Hepatic stellate cell (primary cell): ENCODE measurements at regions not wholly inside any gene's neighbourhood (a gene's known extent, or its start where the extent isn't known, plus 50 kb on each side); places are given as distances from the start of the nearest gene placed in this dataset.
"Not testable (repeated sequence)": the region's sequence is repeated elsewhere in the genome, so short reads cannot be mapped to it uniquely, and the experiment has no call there.

Source experiments
- DNase-seq: peaks from one replicate; pipeline ENCODE4 v3.0.0; 2011; ENCODE audit warnings: low spot score

- no peak for DNase-seq
These were observed 1730.2 kb downstream of the MRPL39 start for GRCh38 chr21:23876925-23877558.

GRCh38 chr21:23874271-23874670 lies 1733.0 kb downstream of the MRPL39 start:
- DNase-seq, result no peak

GRCh38 chr21:23861911-23862504 lies 1745.3 kb downstream of the MRPL39 start:
- no peak for DNase-seq

GRCh38 chr21:23858878-23859277 lies 1748.4 kb downstream of the MRPL39 start:
- no peak for DNase-seq

GRCh38 chr21:23853796-23854379 lies 1753.4 kb downstream of the MRPL39 start:
- DNase-seq, result peak; percentile 2

- DNase-seq, result no peak
These were observed 1769.7 kb downstream of the MRPL39 start for GRCh38 chr21:23837564-23837963.

GRCh38 chr21:23822760-23823159 lies 1784.5 kb downstream of the MRPL39 start:
- no peak for DNase-seq

GRCh38 chr21:23817337-23817736 lies 1789.9 kb downstream of the MRPL39 start:
- no peak for DNase-seq

- DNase-seq, result no peak
These were observed 1794.8 kb downstream of the MRPL39 start for GRCh38 chr21:23812485-23812884.

GRCh38 chr21:23811805-23812204 lies 1795.5 kb downstream of the MRPL39 start:
- no peak for DNase-seq

- DNase-seq, result no peak
These were observed 1797.7 kb downstream of the MRPL39 start for GRCh38 chr21:23809573-23809972.

- not testable (repeated sequence) for DNase-seq
These were observed 1800.2 kb downstream of the MRPL39 start for GRCh38 chr21:23806966-23807548.

GRCh38 chr21:23804866-23805265 lies 1802.4 kb downstream of the MRPL39 start:
- no peak for DNase-seq

GRCh38 chr21:23801292-23801691 lies 1806.0 kb downstream of the MRPL39 start:
- DNase-seq, result no peak

- no peak for DNase-seq
These were observed 1807.9 kb downstream of the MRPL39 start for GRCh38 chr21:23799376-23799775.

GRCh38 chr21:23792300-23792699 lies 1815.0 kb downstream of the MRPL39 start:
- no peak for DNase-seq

- no peak for DNase-seq
These were observed 1817.4 kb downstream of the MRPL39 start for GRCh38 chr21:23789864-23790263.

- DNase-seq, result no peak
These were observed 1827.0 kb downstream of the MRPL39 start for GRCh38 chr21:23780326-23780725.

- no peak for DNase-seq
These were observed 1863.5 kb downstream of the MRPL39 start for GRCh38 chr21:23743821-23744220.

- DNase-seq, result no peak
These were observed 1866.8 kb downstream of the MRPL39 start for GRCh38 chr21:23740463-23740862.

GRCh38 chr21:23732776-23733175 lies 1874.5 kb downstream of the MRPL39 start:
- DNase-seq, result no peak

GRCh38 chr21:23729331-23729730 lies 1878.0 kb downstream of the MRPL39 start:
- no peak for DNase-seq

GRCh38 chr21:23725576-23725975 lies 1881.7 kb downstream of the MRPL39 start:
- no peak for DNase-seq
